Pancreas (tissue), 10 donors: ENCODE measurements at regions not wholly inside any gene's neighbourhood (a gene's known extent, or its start where the extent isn't known, plus 50 kb on each side); places are given as distances from the start of the nearest gene placed in this dataset.

Source experiments
- ATAC-seq, 4 donors: fragments of 200-7000 bp; cut with Tn5 transposase; one replicate each; pipeline versions ENCODE4 v1.8.0 to v1.9.1; 2020; ENCODE audit warnings: mild to moderate bottlenecking in 4 of 4, moderate library complexity in 4 of 4
- DNase-seq, 6 donors: peaks; one replicate each; pipeline ENCODE4 v3.0.0-alpha.2; 2020
- FAIRE-seq: peaks from 2 replicates; lab custom pipeline; 2012; peaks lifted over from hg19 to GRCh38; lab: Jason Lieb, UNC
- H3K27ac ChIP-seq, 4 donors: fragments of 200-600 bp; sonication (generic); 1 replicate in 3 of 4; 2 replicates in 1 of 4; pipeline versions ENCODE4 v1.5.0 to v1.8.0; 2020
- H3K27me3 ChIP-seq, 4 donors: fragments of 200-600 bp; one replicate each; pipeline ENCODE4 v1.8.0; 2021
- H3K36me3 ChIP-seq, 3 donors: fragments of 200-600 bp; sonication (generic) in 1 of 3; one replicate each; pipeline versions ENCODE4 v1.5.0 to v1.8.0; 2020 to 2021
- H3K4me1 ChIP-seq, 3 donors: fragments of 200-600 bp; one replicate each; pipeline ENCODE4 v1.8.0; 2021
- H3K4me3 ChIP-seq, 4 donors: fragments of 200-600 bp; sonication (generic) in 2 of 4; one replicate each; pipeline versions ENCODE4 v1.5.0 to v1.8.0; 2020 to 2021
- H3K9me3 ChIP-seq, 4 donors: fragments of 200-600 bp; one replicate each; pipeline ENCODE4 v1.8.0; 2021
- WGBS, 2 donors: extraction: QIAGEN DNeasy Blood & Tissue Kit; methylation state at CpG; one replicate each; pipeline ENCODE4 v1.1.7; 2013; 5-methylcytosine and 5-hydroxymethylcytosine counted together
- intact Hi-C, 3 donors: fragments of 100-400 bp; cut with DNase I; formaldehyde crosslinking; loops; one replicate each; pipeline versions ENCODE4 v1.11.1 to v1.14.2; 2022
- TF ChIP-seq, protein P1 (sequence below), 4 donors: fragments of 200-600 bp; sonication (generic) in 3 of 4; IDR thresholded peaks; one replicate each; pipeline versions ENCODE4 v1.5.0 to v1.8.0; 2021; ENCODE audit warnings: antibody characterized with exemption in 4 of 4
- donor health status: healthy with polysubstance abuse.
- donor health status: DM: no; HTN: no; CAD: no; lungs with moderate emphysema.
- donor health status: DM: no; HTN: no; CAD: no.
- donor health status: control.
- donor health status: control.
- donor health status: Bipolar disorder and iron deficiency.
- donor health status: DM: yes; HTN: yes; CAD: no.
- donor health status: DM: no; HTN: no; CAD: no.
- donor health status: DM: no; HTN: no; CAD: no.
- donor health status: DM: yes; HTN: yes; CAD: no.

DNA sequence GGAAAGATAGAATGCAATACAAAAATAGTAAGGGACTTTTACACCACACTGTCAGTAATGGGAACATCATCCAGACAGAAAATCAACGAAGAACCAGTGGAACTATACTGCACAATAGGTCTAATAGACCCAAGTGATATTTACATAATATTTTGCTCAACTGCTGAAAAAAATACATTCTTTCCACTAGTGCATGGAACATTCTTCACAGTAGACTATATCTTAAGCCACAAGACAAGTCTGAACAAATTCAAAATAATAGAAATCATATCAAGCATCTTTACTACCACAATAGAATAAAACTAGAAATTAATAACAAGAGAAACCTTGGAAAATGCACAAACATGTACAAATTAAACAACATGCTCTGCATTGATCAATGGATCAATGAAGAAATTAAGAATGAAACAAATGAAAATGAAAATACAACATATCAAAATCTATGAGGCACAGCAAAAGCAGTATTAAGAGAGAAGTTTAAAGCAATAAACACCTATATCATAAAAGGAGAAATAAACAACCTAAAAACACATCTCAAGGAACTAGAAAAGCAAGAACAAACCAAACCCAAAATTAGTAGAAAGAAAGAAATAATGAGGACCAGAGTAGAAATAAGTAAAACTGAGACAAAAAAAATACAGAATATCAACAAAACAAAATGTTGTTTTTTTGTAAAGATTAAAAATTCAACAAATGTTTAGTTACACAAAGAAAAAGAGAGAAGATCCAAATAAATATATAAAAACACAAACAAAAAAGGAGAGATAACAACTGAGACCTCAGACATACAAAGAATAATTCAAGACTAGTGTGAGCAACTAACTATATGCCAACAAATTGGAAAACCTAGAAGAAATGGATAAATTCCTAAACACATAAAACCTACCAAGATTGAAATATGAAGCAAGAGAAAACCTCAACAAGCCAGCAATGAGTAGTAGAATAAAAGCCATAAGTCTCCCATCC lies 51.5 kb upstream of the ANTXR2 start:
- no peaks in the 10 kb centered on the region for H3K9me3 ChIP-seq
- FAIRE-seq: no peak

More for the DNA sequence above, 51.5 kb upstream of the ANTXR2 start:
- ATAC-seq (no peak), DNase-seq (no peak)
- no peaks in the 10 kb centered on the region for H3K36me3 ChIP-seq
- TF ChIP-seq, protein P1, sequence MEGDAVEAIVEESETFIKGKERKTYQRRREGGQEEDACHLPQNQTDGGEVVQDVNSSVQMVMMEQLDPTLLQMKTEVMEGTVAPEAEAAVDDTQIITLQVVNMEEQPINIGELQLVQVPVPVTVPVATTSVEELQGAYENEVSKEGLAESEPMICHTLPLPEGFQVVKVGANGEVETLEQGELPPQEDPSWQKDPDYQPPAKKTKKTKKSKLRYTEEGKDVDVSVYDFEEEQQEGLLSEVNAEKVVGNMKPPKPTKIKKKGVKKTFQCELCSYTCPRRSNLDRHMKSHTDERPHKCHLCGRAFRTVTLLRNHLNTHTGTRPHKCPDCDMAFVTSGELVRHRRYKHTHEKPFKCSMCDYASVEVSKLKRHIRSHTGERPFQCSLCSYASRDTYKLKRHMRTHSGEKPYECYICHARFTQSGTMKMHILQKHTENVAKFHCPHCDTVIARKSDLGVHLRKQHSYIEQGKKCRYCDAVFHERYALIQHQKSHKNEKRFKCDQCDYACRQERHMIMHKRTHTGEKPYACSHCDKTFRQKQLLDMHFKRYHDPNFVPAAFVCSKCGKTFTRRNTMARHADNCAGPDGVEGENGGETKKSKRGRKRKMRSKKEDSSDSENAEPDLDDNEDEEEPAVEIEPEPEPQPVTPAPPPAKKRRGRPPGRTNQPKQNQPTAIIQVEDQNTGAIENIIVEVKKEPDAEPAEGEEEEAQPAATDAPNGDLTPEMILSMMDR (IDR thresholded peaks at IDR 0.05): no peak
- no peaks in the 10 kb centered on the region for H3K27me3 ChIP-seq
- no peak overlapping the region for H3K27ac ChIP-seq
- intact Hi-C loops: no loop called here
- no peaks in the 10 kb centered on the region for H3K4me1 ChIP-seq
- no peak overlapping the region for H3K4me3 ChIP-seq
- 41 to 77% methylated on average over 1 of the region's 1 CpG for WGBS, 2 donors
